Retinal pigment epithelial cell (primary cell): ENCODE measurements at regions not wholly inside any gene's neighbourhood (a gene's known extent, or its start where the extent isn't known, plus 50 kb on each side); places are given as distances from the start of the nearest gene placed in this dataset.

Source experiments
- DNase-seq: peaks from one replicate; pipeline ENCODE4 v3.0.0-alpha.2; 2010; ENCODE audit warnings: low read depth
- H3K4me3 ChIP-seq: 2 replicates; pipeline ENCODE4 v1.5.1; 2011; ENCODE audit warnings: mild to moderate bottlenecking, low read length, control low read depth, moderate library complexity
- CTCF ChIP-seq: conservative IDR thresholded peaks from 2 replicates; pipeline ENCODE4 v1.5.1; 2011; ENCODE audit warnings: low read depth, low read length, control low read depth, inconsistent platforms

- no peak overlapping the region for H3K4me3 ChIP-seq
- DNase-seq: no peak
Measured at GRCh38 chrX:145729635-145730034, 88.0 kb upstream of the SLITRK2 start.

GRCh38 chrX:145735036-145735435 lies 82.6 kb upstream of the SLITRK2 start:
- DNase-seq: no peak
- H3K4me3 ChIP-seq: no peak overlapping the region
- TF ChIP-seq CTCF: no peak

More at GRCh38 chrX:145729635-145730034, 88.0 kb upstream of the SLITRK2 start:
- TF ChIP-seq CTCF: no peak

GRCh38 chrX:145751943-145752342 lies 65.7 kb upstream of the SLITRK2 start:
- no peak for TF ChIP-seq CTCF
- H3K4me3 ChIP-seq: no peak overlapping the region
- DNase-seq: no peak
